ENCODE measurements at regions not wholly inside any gene's neighbourhood (a gene's known extent, or its start where the extent isn't known, plus 50 kb on each side); places are given as distances from the start of the nearest gene placed in this dataset.

DNA sequence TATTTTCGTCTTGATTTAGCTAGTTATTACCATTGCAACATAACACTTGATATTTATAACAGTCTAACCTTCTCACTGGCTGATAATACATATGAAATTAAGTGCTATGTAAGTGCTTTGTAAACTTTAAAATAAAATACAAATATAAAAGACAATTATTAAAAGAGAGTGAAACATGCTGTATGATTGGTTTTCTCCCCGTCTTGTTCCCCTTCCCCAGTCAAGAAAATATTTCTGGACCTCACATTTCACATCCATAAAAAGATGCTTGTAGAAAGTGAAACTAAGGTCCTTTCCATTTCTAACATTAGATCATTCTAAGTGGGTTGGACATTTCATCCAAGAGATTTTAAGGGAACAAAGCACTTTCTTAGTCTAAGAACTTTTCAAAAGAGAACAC, 310.2 kb upstream of the LRATD1 start (continued):
- TF ChIP-seq ZNF677 (tag by site-specific recombination; IDR thresholded peaks at IDR 0.05) (no peak), ZNF654 (tag by site-specific recombination; IDR thresholded peaks at IDR 0.05; ENCODE audit: low read depth) (no peak), KLF9 (tag by site-specific recombination; IDR thresholded peaks at IDR 0.05; ENCODE audit: low read depth) (no peak), ZSCAN30 (tag by site-specific recombination; IDR thresholded peaks at IDR 0.05) (no peak), ZNF701 (tag by site-specific recombination; IDR thresholded peaks at IDR 0.05) (no peak), ZNF433 (tag by site-specific recombination; IDR thresholded peaks at IDR 0.05; ENCODE audit: low read depth) (no peak), ZNF132 (tag by site-specific recombination; IDR thresholded peaks at IDR 0.05; ENCODE audit: borderline replicate concordance) (no peak)
- TF ChIP-seq, protein P1, sequence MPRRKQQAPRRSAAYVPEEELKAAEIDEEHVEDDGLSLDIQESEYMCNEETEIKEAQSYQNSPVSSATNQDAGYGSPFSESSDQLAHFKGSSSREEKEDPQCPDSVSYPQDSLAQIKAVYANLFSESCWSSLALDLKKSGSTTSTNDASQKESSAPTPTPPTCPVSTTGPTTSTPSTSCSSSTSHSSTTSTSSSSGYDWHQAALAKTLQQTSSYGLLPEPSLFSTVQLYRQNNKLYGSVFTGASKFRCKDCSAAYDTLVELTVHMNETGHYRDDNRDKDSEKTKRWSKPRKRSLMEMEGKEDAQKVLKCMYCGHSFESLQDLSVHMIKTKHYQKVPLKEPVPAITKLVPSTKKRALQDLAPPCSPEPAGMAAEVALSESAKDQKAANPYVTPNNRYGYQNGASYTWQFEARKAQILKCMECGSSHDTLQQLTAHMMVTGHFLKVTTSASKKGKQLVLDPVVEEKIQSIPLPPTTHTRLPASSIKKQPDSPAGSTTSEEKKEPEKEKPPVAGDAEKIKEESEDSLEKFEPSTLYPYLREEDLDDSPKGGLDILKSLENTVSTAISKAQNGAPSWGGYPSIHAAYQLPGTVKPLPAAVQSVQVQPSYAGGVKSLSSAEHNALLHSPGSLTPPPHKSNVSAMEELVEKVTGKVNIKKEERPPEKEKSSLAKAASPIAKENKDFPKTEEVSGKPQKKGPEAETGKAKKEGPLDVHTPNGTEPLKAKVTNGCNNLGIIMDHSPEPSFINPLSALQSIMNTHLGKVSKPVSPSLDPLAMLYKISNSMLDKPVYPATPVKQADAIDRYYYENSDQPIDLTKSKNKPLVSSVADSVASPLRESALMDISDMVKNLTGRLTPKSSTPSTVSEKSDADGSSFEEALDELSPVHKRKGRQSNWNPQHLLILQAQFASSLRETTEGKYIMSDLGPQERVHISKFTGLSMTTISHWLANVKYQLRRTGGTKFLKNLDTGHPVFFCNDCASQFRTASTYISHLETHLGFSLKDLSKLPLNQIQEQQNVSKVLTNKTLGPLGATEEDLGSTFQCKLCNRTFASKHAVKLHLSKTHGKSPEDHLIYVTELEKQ (tag by site-specific recombination; IDR thresholded peaks at IDR 0.05; ENCODE audit: borderline replicate concordance): no peak
- TF ChIP-seq, protein P2, sequence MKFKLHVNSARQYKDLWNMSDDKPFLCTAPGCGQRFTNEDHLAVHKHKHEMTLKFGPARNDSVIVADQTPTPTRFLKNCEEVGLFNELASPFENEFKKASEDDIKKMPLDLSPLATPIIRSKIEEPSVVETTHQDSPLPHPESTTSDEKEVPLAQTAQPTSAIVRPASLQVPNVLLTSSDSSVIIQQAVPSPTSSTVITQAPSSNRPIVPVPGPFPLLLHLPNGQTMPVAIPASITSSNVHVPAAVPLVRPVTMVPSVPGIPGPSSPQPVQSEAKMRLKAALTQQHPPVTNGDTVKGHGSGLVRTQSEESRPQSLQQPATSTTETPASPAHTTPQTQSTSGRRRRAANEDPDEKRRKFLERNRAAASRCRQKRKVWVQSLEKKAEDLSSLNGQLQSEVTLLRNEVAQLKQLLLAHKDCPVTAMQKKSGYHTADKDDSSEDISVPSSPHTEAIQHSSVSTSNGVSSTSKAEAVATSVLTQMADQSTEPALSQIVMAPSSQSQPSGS (tag by site-specific recombination; IDR thresholded peaks at IDR 0.05; ENCODE audit: low read depth): no peak
- TF ChIP-seq, protein P3, sequence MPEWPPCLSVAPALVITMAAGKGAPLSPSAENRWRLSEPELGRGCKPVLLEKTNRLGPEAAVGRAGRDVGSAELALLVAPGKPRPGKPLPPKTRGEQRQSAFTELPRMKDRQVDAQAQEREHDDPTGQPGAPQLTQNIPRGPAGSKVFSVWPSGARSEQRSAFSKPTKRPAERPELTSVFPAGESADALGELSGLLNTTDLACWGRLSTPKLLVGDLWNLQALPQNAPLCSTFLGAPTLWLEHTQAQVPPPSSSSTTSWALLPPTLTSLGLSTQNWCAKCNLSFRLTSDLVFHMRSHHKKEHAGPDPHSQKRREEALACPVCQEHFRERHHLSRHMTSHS (tag by site-specific recombination; IDR thresholded peaks at IDR 0.05): no peak

DNA sequence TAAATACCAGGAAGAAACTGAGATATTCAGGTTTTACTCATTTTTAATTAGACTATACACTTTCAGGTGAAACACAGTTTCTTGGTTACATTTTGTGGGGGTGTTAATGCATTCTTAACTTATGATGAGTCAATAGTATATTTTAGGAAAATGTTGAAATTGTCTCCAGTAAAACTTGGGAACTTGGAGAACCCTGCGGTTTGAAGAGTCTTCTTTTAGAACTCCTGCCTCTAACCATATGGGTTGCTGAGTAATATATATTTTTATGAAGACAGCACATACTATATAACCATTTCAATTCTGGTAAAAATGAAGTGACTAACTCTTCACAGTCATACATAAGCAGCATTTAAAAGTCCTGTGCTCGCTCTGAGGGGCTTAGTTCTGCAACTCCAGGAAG, 308.2 kb upstream of the LRATD1 start:
- Histone ChIP-seq H3K27ac (ENCODE audit: extremely low read depth, low read depth, low read length) (no peak overlapping the region), H3K36me3 (ENCODE audit: control insufficient read depth in 2 of 2, insufficient read depth in 1 of 2, low read length in 2 of 2) (no peaks in the 10 kb centered on the region), H3K4me3 (ENCODE audit: low read depth, low read length) (no peak overlapping the region), H3K4me1 (ENCODE audit: control insufficient read depth, insufficient read depth, low read length) (no peaks in the 10 kb centered on the region), H3K9me3 (ENCODE audit: control insufficient read depth, insufficient read depth, low read depth, low read length) (no peaks in the 10 kb centered on the region)
- TF ChIP-seq, protein P4, sequence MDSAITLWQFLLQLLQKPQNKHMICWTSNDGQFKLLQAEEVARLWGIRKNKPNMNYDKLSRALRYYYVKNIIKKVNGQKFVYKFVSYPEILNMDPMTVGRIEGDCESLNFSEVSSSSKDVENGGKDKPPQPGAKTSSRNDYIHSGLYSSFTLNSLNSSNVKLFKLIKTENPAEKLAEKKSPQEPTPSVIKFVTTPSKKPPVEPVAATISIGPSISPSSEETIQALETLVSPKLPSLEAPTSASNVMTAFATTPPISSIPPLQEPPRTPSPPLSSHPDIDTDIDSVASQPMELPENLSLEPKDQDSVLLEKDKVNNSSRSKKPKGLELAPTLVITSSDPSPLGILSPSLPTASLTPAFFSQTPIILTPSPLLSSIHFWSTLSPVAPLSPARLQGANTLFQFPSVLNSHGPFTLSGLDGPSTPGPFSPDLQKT (IDR thresholded peaks at IDR 0.05; ENCODE audit: borderline replicate concordance, low read depth, low read length): no peak
- TF ChIP-seq KLF8 (tag by site-specific recombination; IDR thresholded peaks at IDR 0.05): no peak
- TF ChIP-seq ZNF521 (tag by site-specific recombination; IDR thresholded peaks at IDR 0.05): no peak
- TF ChIP-seq, protein P5, sequence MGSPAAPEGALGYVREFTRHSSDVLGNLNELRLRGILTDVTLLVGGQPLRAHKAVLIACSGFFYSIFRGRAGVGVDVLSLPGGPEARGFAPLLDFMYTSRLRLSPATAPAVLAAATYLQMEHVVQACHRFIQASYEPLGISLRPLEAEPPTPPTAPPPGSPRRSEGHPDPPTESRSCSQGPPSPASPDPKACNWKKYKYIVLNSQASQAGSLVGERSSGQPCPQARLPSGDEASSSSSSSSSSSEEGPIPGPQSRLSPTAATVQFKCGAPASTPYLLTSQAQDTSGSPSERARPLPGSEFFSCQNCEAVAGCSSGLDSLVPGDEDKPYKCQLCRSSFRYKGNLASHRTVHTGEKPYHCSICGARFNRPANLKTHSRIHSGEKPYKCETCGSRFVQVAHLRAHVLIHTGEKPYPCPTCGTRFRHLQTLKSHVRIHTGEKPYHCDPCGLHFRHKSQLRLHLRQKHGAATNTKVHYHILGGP (tag by site-specific recombination; IDR thresholded peaks at IDR 0.05): no peak
- TF ChIP-seq ZBTB21 (tag by site-specific recombination; IDR thresholded peaks at IDR 0.05): no peak
- TF ChIP-seq ZNF391 (tag by site-specific recombination; IDR thresholded peaks at IDR 0.05; ENCODE audit: borderline replicate concordance, low read depth): no peak
- TF ChIP-seq ZNF792 (tag by site-specific recombination; IDR thresholded peaks at IDR 0.05): no peak
- TF ChIP-seq GLI4 (tag by site-specific recombination; IDR thresholded peaks at IDR 0.05): no peak
- ChIA-PET CTCF (no interaction called here), POLR2A (no interaction called here)
